AG09319 (cell line): ENCODE measurements at regions not wholly inside any gene's neighbourhood (a gene's known extent, or its start where the extent isn't known, plus 50 kb on each side); places are given as distances from the start of the nearest gene placed in this dataset.

Experiments used
- DNase-seq: peaks from one replicate; pipeline ENCODE4 v3.0.0-alpha.2; 2010; ENCODE audit warnings: low read depth; ENCODE audit errors: extremely low read depth
- TF ChIP-seq, protein P1 (sequence below): IDR thresholded peaks from 2 replicates; pipeline ENCODE4 v1.5.1; 2011; ENCODE audit warnings: low read depth, mild to moderate bottlenecking, inconsistent platforms, low read length, moderate library complexity

DNA sequence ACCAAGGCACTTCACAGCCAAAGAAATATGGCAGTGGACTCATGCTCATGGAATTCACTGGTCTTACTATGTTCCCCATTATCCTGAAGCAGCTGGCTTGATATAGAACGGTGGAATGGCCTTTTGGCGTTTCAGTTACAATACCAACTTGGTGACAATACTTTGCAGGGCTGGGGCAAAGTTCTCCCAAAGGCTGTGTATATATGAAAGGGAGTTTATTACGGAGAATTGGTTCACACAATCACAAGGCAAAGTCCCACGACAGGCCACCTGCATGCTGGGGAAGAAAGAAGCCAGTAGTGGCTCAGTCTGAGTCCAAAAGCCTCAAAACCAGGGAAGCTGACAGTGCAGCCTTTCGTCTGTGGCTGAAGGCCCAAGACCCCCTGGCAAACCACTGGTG, 50.8 kb upstream of the SMARCAD1 start:
- TF ChIP-seq, protein P1, sequence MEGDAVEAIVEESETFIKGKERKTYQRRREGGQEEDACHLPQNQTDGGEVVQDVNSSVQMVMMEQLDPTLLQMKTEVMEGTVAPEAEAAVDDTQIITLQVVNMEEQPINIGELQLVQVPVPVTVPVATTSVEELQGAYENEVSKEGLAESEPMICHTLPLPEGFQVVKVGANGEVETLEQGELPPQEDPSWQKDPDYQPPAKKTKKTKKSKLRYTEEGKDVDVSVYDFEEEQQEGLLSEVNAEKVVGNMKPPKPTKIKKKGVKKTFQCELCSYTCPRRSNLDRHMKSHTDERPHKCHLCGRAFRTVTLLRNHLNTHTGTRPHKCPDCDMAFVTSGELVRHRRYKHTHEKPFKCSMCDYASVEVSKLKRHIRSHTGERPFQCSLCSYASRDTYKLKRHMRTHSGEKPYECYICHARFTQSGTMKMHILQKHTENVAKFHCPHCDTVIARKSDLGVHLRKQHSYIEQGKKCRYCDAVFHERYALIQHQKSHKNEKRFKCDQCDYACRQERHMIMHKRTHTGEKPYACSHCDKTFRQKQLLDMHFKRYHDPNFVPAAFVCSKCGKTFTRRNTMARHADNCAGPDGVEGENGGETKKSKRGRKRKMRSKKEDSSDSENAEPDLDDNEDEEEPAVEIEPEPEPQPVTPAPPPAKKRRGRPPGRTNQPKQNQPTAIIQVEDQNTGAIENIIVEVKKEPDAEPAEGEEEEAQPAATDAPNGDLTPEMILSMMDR: no peak

More for the DNA sequence above, 50.8 kb upstream of the SMARCAD1 start:
- no peak for DNase-seq
